GM12878 (cell line): ENCODE measurements at regions not wholly inside any gene's neighbourhood (a gene's known extent, or its start where the extent isn't known, plus 50 kb on each side); places are given as distances from the start of the nearest gene placed in this dataset.

Experiments
- ATAC-seq: fragments of 200-7000 bp; cut with Tn5 transposase; 3 replicates; pipeline ENCODE4 v1.9.1; 2020; ENCODE audit warnings: mild to moderate bottlenecking, moderate library complexity
- BruUV-seq: library from RNA; stranded (reverse); fragments of 400-500 nt; replicated peaks from 2 replicates; lab custom pipeline; 2021; lab: Mats Ljungman, UMichigan
- CTCF ChIA-PET: fragments of 300-600 bp; sonication (Branson Sonifier 250); formaldehyde crosslinking; extraction: SDS; loops from one replicate; lab custom pipeline; 2021; ENCODE audit warnings: inconsistent platforms; lab: Yijun Ruan, JAX
- POLR2A ChIA-PET: fragments of 350-600 bp; formaldehyde crosslinking; extraction: SDS; loops from one replicate; lab custom pipeline; 2021; ENCODE audit warnings: inconsistent platforms; lab: Charles Lee
- RAD21 ChIA-PET: fragments of 300-600 bp; sonication (Branson Sonifier 250); formaldehyde crosslinking; loops from one replicate; lab custom pipeline; 2023; ENCODE audit warnings: antibody characterized with exemption; ENCODE audit not compliant: unreplicated experiment; lab: Charles Lee
- SMC1A ChIA-PET: fragments of 300-600 bp; sonication (Branson Sonifier 250); formaldehyde crosslinking; loops from one replicate; lab custom pipeline; 2023; ENCODE audit not compliant: unreplicated experiment, uncharacterized antibody; lab: Charles Lee
- DNase-seq: peaks from one replicate; pipeline ENCODE4 v3.0.0-alpha.2; 2011; ENCODE audit warnings: low read depth, low spot score
- FAIRE-seq: peaks from 3 replicates; lab custom pipeline; 2011; peaks lifted over from hg19 to GRCh38; lab: Jason Lieb, UNC
- H2AFZ ChIP-seq: 2 replicates; pipeline ENCODE4 v1.6.0; 2011; ENCODE audit warnings: low read depth, low read length, control low read depth; ENCODE audit not compliant: control insufficient read depth
- H3K27ac ChIP-seq: 2 replicates; pipeline ENCODE4 v1.5.1; 2011; ENCODE audit warnings: control low read depth; ENCODE audit not compliant: control insufficient read depth, insufficient read depth
- H3K27me3 ChIP-seq, 2 experiments: replicated peaks in 1 of 2; 2 replicates each; pipeline versions ENCODE4 v1.6.0 to v1.6.1; 2011; ENCODE audit warnings: low read length in 1 of 2; ENCODE audit not compliant: control insufficient read depth in 2 of 2, insufficient read depth in 2 of 2
- H3K36me3 ChIP-seq, 2 experiments: 2 replicates each; pipeline ENCODE4 v1.5.1; 2011; ENCODE audit warnings: low read length in 1 of 2; ENCODE audit not compliant: control insufficient read depth in 2 of 2, insufficient read depth in 2 of 2
- H3K4me1 ChIP-seq: 2 replicates; pipeline ENCODE4 v1.6.1; 2011; ENCODE audit warnings: mild to moderate bottlenecking, low read length, moderate library complexity, mixed read lengths; ENCODE audit not compliant: control insufficient read depth, insufficient read depth
- H3K4me2 ChIP-seq: 2 replicates; pipeline ENCODE4 v1.6.0; 2011; ENCODE audit warnings: control low read depth; ENCODE audit not compliant: control insufficient read depth, insufficient read depth
- H3K4me3 ChIP-seq: fragments of 200-600 bp; sonication (generic); 2 replicates; pipeline ENCODE4 v1.5.1; 2016
- H3K79me2 ChIP-seq: 2 replicates; pipeline ENCODE4 v1.6.0; 2011; ENCODE audit warnings: low read length; ENCODE audit not compliant: control insufficient read depth, insufficient read depth
- H3K9ac ChIP-seq: 2 replicates; pipeline ENCODE4 v1.8.0; 2011; ENCODE audit warnings: low read length, control low read depth, mixed read lengths; ENCODE audit not compliant: control insufficient read depth, insufficient read depth
- H3K9me3 ChIP-seq: replicated peaks from 3 replicates; pipeline ENCODE4 v1.5.1; 2011; ENCODE audit warnings: mild to moderate bottlenecking, low read length; ENCODE audit not compliant: control insufficient read depth, insufficient read depth
- H4K20me1 ChIP-seq: 2 replicates; pipeline ENCODE4 v1.6.0; 2011; ENCODE audit not compliant: control insufficient read depth, insufficient read depth
- E2F8 ChIP-seq: fragments of 450-650 bp; IDR thresholded peaks from 2 replicates; pipeline ENCODE4 v1.6.1; 2018; ENCODE audit warnings: mild to moderate bottlenecking, low read depth, moderate library complexity; ENCODE audit not compliant: partially characterized antibody
- EP300 ChIP-seq, 2 experiments: fragments of 150-350 bp in 1 of 2; IDR thresholded peaks; 2 replicates each; pipeline ENCODE4 v1.6.1; 2011 to 2012; ENCODE audit warnings: low read depth in 2 of 2, low read length in 2 of 2, borderline replicate concordance in 1 of 2, improper control_type of control experiment in 1 of 2, inconsistent platforms in 1 of 2; ENCODE audit not compliant: control insufficient read depth in 1 of 2
- HCFC1 ChIP-seq: fragments of 150-350 bp; IDR thresholded peaks from 2 replicates; pipeline ENCODE4 v1.6.1; 2014; ENCODE audit warnings: low read length
- HSF1 ChIP-seq: fragments of 150-350 bp; IDR thresholded peaks from 2 replicates; pipeline ENCODE4 v1.6.1; 2014; ENCODE audit warnings: mild to moderate bottlenecking, low read depth, low read length
- MXI1 ChIP-seq: fragments of 150-350 bp; IDR thresholded peaks from 2 replicates; pipeline ENCODE4 v1.6.1; 2011; ENCODE audit warnings: low read depth, mild to moderate bottlenecking, inconsistent platforms, low read length, improper control_type of control experiment
- NBN ChIP-seq: fragments of 450-650 bp; IDR thresholded peaks from 2 replicates; pipeline ENCODE4 v1.6.1; 2016
- POU2F2 ChIP-seq: IDR thresholded peaks from 3 replicates; pipeline ENCODE4 v1.6.1; 2011; ENCODE audit warnings: low read depth, mild to moderate bottlenecking, low read length, borderline replicate concordance
- PRDM15 ChIP-seq: fragments of 450-650 bp; formaldehyde crosslinking; IDR thresholded peaks from 2 replicates; pipeline ENCODE4 v1.4.0; 2020; ENCODE audit warnings: mild to moderate bottlenecking, moderate library complexity
- RELA ChIP-seq: fragments of 450-650 bp; IDR thresholded peaks from 2 replicates; pipeline ENCODE4 v1.8.0; 2014; ENCODE audit warnings: borderline replicate concordance; ENCODE audit not compliant: partially characterized antibody
- SMAD1 ChIP-seq: fragments of 450-650 bp; IDR thresholded peaks from 2 replicates; pipeline ENCODE4 v1.6.1; 2018; ENCODE audit warnings: mild to moderate bottlenecking, low read depth; ENCODE audit not compliant: partially characterized antibody
- SMAD5 ChIP-seq: IDR thresholded peaks from 2 replicates; pipeline ENCODE4 v1.6.1; 2016; ENCODE audit warnings: antibody characterized with exemption, low read depth
- WGBS: methylation state at CpG from one replicate; pipeline ENCODE4 v1.1.6; 2016; ENCODE audit warnings: low lambda C conversion rate; ENCODE audit not compliant: insufficient replicate concordance, insufficient coverage; ENCODE audit errors: missing lambda C conversion rate; 5-methylcytosine and 5-hydroxymethylcytosine counted together
- in situ Hi-C: fragments of 300-500 bp; cut with MboI; formaldehyde crosslinking; loops from 9 replicates; pipeline ENCODE4 v1.14.3; 2018; ENCODE audit warnings: mixed read lengths
- intact Hi-C: fragments of 100-400 bp; cut with micrococcal nuclease; formaldehyde crosslinking; loops from one replicate; pipeline ENCODE4 v1.14.2; 2022; ENCODE audit not compliant: unreplicated experiment

DNA sequence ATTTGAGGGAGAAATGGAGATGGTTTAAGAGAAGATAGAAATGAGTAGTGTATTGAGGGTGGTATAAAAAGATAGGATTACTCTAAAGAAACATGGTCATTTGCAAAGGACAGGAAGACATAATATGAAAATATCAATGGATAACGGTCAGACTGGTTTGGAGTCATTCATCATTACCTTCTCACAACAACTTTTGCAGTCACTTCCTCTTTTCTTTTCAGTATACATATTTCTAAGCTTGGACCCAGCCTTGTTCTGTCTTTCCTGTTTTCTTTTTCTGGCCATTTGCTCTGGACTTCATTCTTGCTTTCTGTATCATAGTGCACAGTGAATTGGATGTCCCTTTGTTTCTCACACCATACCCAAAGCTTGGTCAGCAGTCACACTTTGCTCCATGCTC lies 966.5 kb upstream of the TYRP1 start:
- ChIA-PET RAD21 (no interaction called here), CTCF (no interaction called here), POLR2A (no interaction called here), SMC1A (interaction anchor here (1.2 kb wide), 1 partner anchor 9 kb away, joined by 3 read pairs; no protein-coding TSS in a partner anchor)
- no peaks in the 10 kb centered on the region for H3K79me2 ChIP-seq
- in situ Hi-C loops (no loop called here), intact Hi-C loops (no loop called here)
- H3K27me3 ChIP-seq, result no peaks in the 10 kb centered on the region
- no peaks in the 10 kb centered on the region for H3K36me3 ChIP-seq
- H3K9ac ChIP-seq, result no peak overlapping the region
- no peak overlapping the region for H3K4me3 ChIP-seq
- FAIRE-seq (no peak), ATAC-seq (no peak), DNase-seq (no peak)
- BruUV-seq, result no TSS peak
- H2AFZ ChIP-seq, result no peak overlapping the region
- no peaks in the 10 kb centered on the region for H3K9me3 ChIP-seq
- no peaks in the 10 kb centered on the region for H3K4me1 ChIP-seq
- no peak for TF ChIP-seq NBN
- TF ChIP-seq POU2F2, result no peak
- TF ChIP-seq RELA, result no peak
- TF ChIP-seq EP300 (IDR thresholded peaks at IDR 0.05; ENCODE audit: borderline replicate concordance in 1 of 2, control insufficient read depth in 1 of 2, low read depth in 2 of 2, low read length in 2 of 2), result no peak
- TF ChIP-seq HCFC1, result no peak
- TF ChIP-seq PRDM15, result no peak
- TF ChIP-seq E2F8, result no peak
- no peak for TF ChIP-seq HSF1
- TF ChIP-seq SMAD5, result no peak
- no peak for TF ChIP-seq SMAD1
- no peak for TF ChIP-seq MXI1
- no peak overlapping the region for H3K27ac ChIP-seq
- 0% methylated on average over 1 of the region's 1 CpG for WGBS
- no peaks in the 10 kb centered on the region for H4K20me1 ChIP-seq
- no peak overlapping the region for H3K4me2 ChIP-seq
